Activated T-cell treated with anti-CD3 and anti-CD28 coated beads, Interleukin-2, amount 50 U/mL, for 72 hours (primary cell): ENCODE measurements at regions not wholly inside any gene's neighbourhood (a gene's known extent, or its start where the extent isn't known, plus 50 kb on each side); places are given as distances from the start of the nearest gene placed in this dataset.

Experiments
- ATAC-seq, 2 donors: fragments of 150-1000 bp; cut with Tn5 transposase; replicated peaks in 1 of 2; 2 replicates each; pipeline ENCODE4 v1.10.0; 2021; ENCODE audit warnings: moderate library complexity in 2 of 2, mild to moderate bottlenecking in 1 of 2
- DNase-seq, 2 donors: peaks; one replicate each; pipeline ENCODE4 v3.0.0; 2021 to 2022; ENCODE audit warnings: mixed read lengths in 1 of 2
- H3K27ac Mint-ChIP-seq: one replicate; pipeline ENCODE4 v1.8.0; 2022; ENCODE audit warnings: mild to moderate bottlenecking, moderate library complexity, mixed read lengths
- H3K27me3 Mint-ChIP-seq: one replicate; pipeline ENCODE4 v1.8.0; 2022; ENCODE audit warnings: low read depth, mixed read lengths
- H3K36me3 Mint-ChIP-seq, 2 donors: one replicate each; pipeline ENCODE4 v1.8.0; 2022; ENCODE audit warnings: mixed read lengths in 2 of 2, mild to moderate bottlenecking in 1 of 2; ENCODE audit not compliant: insufficient read depth in 2 of 2
- H3K4me1 Mint-ChIP-seq: one replicate; pipeline ENCODE4 v1.8.0; 2022; ENCODE audit warnings: low read depth, mixed read lengths
- H3K4me3 Mint-ChIP-seq, 2 donors: one replicate each; pipeline ENCODE4 v1.8.0; 2022; ENCODE audit warnings: mild to moderate bottlenecking in 2 of 2, mixed read lengths in 2 of 2, moderate library complexity in 2 of 2
- H3K9me3 Mint-ChIP-seq, 2 donors: one replicate each; pipeline ENCODE4 v1.8.0; 2022; ENCODE audit warnings: mixed read lengths in 2 of 2

- Mint-ChIP-seq H3K4me1 (no peaks in the 10 kb centered on the region), H3K9me3 (no peaks in the 10 kb centered on the region), H3K4me3 (no peak overlapping the region), H3K36me3 (no peaks in the 10 kb centered on the region), H3K27ac (no peak overlapping the region), H3K27me3 (no peaks in the 10 kb centered on the region)
- ATAC-seq, result no peak
- no peak for DNase-seq
Observed at GRCh38 chr12:131527092-131527491, 183.8 kb upstream of the SFSWAP start.

- Mint-ChIP-seq H3K9me3 (no peaks in the 10 kb centered on the region), H3K27ac (no peak overlapping the region), H3K4me3 (no peak overlapping the region), H3K27me3 (no peaks in the 10 kb centered on the region), H3K36me3 (no peaks in the 10 kb centered on the region), H3K4me1 (no peaks in the 10 kb centered on the region)
- ATAC-seq (no peak), DNase-seq (no peak)
Observed at GRCh38 chr12:131527736-131528135, 183.2 kb upstream of the SFSWAP start.

DNA sequence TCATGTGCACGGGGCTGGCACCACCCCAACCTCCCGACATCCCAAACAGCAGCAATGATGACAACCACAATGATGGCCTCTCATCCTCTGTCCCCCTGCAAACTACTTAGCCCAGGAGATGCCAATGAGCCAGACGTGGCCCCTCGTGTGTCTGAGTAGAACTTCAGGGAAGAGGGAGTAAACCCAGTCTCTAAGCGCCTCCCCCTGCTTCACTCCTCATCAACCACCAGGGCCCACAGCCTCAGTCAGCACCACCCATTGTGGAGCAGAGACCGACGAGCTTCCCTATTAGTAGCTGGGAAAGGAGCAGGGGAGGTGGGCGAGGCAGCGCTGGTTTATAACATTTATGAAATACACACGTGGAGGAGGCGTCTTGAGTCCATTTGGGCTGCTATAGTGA, 182.7 kb upstream of the SFSWAP start:
- Mint-ChIP-seq H3K4me3 (no peak overlapping the region), H3K4me1 (no peaks in the 10 kb centered on the region), H3K27me3 (no peaks in the 10 kb centered on the region), H3K27ac (no peak overlapping the region), H3K36me3 (no peaks in the 10 kb centered on the region), H3K9me3 (no peaks in the 10 kb centered on the region)
- DNase-seq (no peak), ATAC-seq (no peak)

- no peak overlapping the region for H3K27ac Mint-ChIP-seq
- H3K36me3 Mint-ChIP-seq, result no peaks in the 10 kb centered on the region
- DNase-seq, result no peak
- no peaks in the 10 kb centered on the region for H3K4me1 Mint-ChIP-seq
- no peaks in the 10 kb centered on the region for H3K9me3 Mint-ChIP-seq
- ATAC-seq, result no peak
- H3K27me3 Mint-ChIP-seq, result no peaks in the 10 kb centered on the region
- H3K4me3 Mint-ChIP-seq, result no peak overlapping the region
Observed at GRCh38 chr12:131528667-131529066, 182.2 kb upstream of the SFSWAP start.

DNA sequence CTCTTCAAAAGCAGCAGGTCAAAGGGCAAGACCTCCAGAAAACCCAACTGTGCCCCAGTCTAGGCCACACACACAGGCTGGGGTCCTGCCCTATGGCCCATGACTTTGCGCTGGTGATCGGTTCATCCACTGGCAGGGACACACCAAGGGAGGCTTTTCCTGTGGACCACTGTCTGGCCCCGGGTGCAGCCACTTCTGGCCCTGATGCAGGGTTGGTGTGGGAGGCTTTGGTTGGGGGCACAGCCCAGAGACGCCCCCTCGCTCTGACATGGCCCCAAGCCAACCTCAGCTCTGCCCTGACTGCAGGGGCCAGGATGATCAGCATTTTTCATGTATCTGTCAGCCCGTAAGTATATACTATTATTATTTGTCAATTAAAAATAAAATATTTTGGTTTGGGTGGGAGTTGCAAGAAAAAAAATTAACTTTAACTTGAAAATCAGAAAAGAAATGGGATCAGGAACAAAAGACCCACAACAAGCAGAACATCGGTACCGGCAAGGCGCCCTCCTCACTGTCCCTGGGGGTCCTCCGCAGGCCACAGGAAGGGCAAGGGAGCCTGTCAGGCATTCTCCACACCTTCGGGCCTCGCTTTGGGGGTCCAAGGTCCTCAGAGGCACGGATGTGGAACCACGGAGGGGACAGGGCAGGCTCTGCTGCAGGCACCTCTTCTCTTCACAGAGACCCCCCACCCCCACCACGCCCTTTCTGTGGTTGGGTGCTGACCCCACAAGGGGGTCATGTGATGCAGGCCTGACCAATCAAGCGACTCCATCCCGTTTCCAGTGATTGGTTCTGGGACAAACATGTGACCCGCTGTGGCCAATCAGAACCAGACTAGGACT, 181.5 kb upstream of the SFSWAP start:
- DNase-seq (no peak), ATAC-seq (no peak)
- H3K9me3 Mint-ChIP-seq, result no peaks in the 10 kb centered on the region
- no peaks in the 10 kb centered on the region for H3K27me3 Mint-ChIP-seq
- no peaks in the 10 kb centered on the region for H3K4me1 Mint-ChIP-seq
- H3K27ac Mint-ChIP-seq, result no peak overlapping the region
- no peaks in the 10 kb centered on the region for H3K36me3 Mint-ChIP-seq
- no peak overlapping the region for H3K4me3 Mint-ChIP-seq

DNA sequence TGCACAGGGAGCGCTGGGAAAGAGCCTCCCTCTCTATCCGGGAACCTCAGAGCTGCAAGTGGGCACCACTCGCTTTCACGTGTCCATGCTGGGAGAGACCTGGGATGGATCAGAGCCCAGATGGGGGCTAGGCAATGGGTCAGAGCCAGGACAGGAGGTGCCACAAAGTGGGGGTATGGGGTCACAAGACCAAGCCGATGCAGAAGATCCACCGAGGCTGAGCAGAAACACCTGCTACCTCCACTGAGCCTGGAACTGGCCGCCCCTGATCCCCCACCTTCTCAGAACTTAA, 180.9 kb upstream of the SFSWAP start:
- Mint-ChIP-seq H3K36me3 (no peaks in the 10 kb centered on the region), H3K4me1 (no peaks in the 10 kb centered on the region), H3K27me3 (no peaks in the 10 kb centered on the region), H3K9me3 (no peaks in the 10 kb centered on the region), H3K4me3 (no peak overlapping the region), H3K27ac (no peak overlapping the region)
- no peak for DNase-seq
- no peak for ATAC-seq

- Mint-ChIP-seq H3K4me3 (no peak overlapping the region), H3K27ac (no peak overlapping the region), H3K9me3 (no peaks in the 10 kb centered on the region), H3K36me3 (no peaks in the 10 kb centered on the region), H3K4me1 (no peaks in the 10 kb centered on the region), H3K27me3 (no peaks in the 10 kb centered on the region)
- DNase-seq (no peak), ATAC-seq (no peak)
Observed at GRCh38 chr12:131530422-131530821, 180.5 kb upstream of the SFSWAP start.

DNA sequence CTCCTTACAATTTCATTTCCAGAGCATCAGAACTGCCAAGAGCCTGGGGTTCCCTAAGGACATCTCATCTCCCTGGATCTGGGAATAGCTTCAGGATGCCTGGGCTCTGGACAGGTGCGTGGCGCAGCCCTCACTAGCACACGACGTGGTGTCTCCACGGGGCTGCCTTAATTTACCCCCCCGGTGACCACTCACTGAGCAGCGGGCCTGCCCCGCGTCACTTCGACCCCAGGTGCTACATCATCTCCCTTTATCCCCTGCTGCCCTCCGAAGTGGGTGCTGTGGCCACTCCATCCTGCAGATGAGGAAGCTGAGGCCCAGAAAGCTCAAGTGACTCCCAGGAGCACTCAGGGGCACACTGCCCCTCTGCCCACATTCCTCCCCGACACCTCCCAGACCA, 177.8 kb upstream of the SFSWAP start:
- Mint-ChIP-seq H3K36me3 (no peaks in the 10 kb centered on the region), H3K4me1 (peaks cover 5% of the 10 kb centered on the region), H3K9me3 (no peaks in the 10 kb centered on the region), H3K4me3 (no peak overlapping the region), H3K27me3 (no peaks in the 10 kb centered on the region), H3K27ac (no peak overlapping the region)
- DNase-seq, result no peak
- ATAC-seq, result no peak

GRCh38 chr12:131535779-131536178, 175.1 kb upstream of the SFSWAP start:
- no peaks in the 10 kb centered on the region for H3K36me3 Mint-ChIP-seq
- H3K4me3 Mint-ChIP-seq, result no peak overlapping the region

GRCh38 chr12:131536337-131536736, 174.6 kb upstream of the SFSWAP start:
- no peaks in the 10 kb centered on the region for H3K9me3 Mint-ChIP-seq
- DNase-seq, result peak; percentile 27 to 29
- peak; percentile 72 to 82 for ATAC-seq
- H3K27me3 Mint-ChIP-seq, result no peaks in the 10 kb centered on the region
- H3K27ac Mint-ChIP-seq, result no peak overlapping the region
- no peaks in the 10 kb centered on the region for H3K36me3 Mint-ChIP-seq
- H3K4me3 Mint-ChIP-seq, result peak overlapping the region; percentile 4 to 5
- H3K4me1 Mint-ChIP-seq, result peaks cover 5% of the 10 kb centered on the region

More at GRCh38 chr12:131535779-131536178, 175.1 kb upstream of the SFSWAP start:
- Mint-ChIP-seq H3K4me1 (peaks cover 5% of the 10 kb centered on the region), H3K27me3 (no peaks in the 10 kb centered on the region), H3K27ac (no peak overlapping the region), H3K9me3 (no peaks in the 10 kb centered on the region)
- DNase-seq (no peak), ATAC-seq (no peak)

DNA sequence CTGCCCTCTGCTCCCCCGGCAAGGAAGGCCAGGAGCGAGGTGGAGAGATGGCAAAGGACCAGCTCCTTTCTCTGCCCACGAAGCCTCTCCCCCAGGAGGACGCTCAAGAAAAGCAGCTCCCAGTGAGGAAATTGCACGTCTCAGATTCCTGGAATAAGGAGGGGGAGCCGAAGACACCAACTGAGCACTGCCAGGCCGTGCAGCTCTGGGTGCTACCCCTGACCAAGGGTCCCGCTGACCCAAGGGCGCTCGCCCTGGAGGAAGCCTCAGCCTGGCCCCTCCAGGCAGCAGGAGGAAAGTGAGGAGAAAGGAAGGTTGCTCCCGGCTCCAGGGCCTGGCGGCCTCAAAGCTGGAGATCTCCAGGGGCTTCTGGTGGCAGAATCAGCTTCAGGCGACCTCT, 174.1 kb upstream of the SFSWAP start:
- ATAC-seq, result no peak
- H3K27ac Mint-ChIP-seq, result no peak overlapping the region

GRCh38 chr12:131537267-131537958, 173.5 kb upstream of the SFSWAP start:
- no peak for DNase-seq
- H3K9me3 Mint-ChIP-seq, result no peaks in the 10 kb centered on the region
- H3K27ac Mint-ChIP-seq, result no peak overlapping the region
- no peak for ATAC-seq
- peaks cover 5% of the 10 kb centered on the region for H3K4me1 Mint-ChIP-seq
- no peaks in the 10 kb centered on the region for H3K36me3 Mint-ChIP-seq
- no peaks in the 10 kb centered on the region for H3K27me3 Mint-ChIP-seq
- H3K4me3 Mint-ChIP-seq, result no peak overlapping the region

More for the DNA sequence above, 174.1 kb upstream of the SFSWAP start:
- H3K9me3 Mint-ChIP-seq, result no peaks in the 10 kb centered on the region
- no peaks in the 10 kb centered on the region for H3K27me3 Mint-ChIP-seq
- peaks cover 5% of the 10 kb centered on the region for H3K4me1 Mint-ChIP-seq
- no peaks in the 10 kb centered on the region for H3K36me3 Mint-ChIP-seq
- peak overlapping the region; percentile 4 to 5 for H3K4me3 Mint-ChIP-seq
- no peak for DNase-seq

- Mint-ChIP-seq H3K27ac (no peak overlapping the region), H3K9me3 (no peaks in the 10 kb centered on the region)
Observed at GRCh38 chr12:131539381-131539780, 171.5 kb upstream of the SFSWAP start.

More at GRCh38 chr12:131539381-131539780, 171.5 kb upstream of the SFSWAP start:
- ATAC-seq (no peak), DNase-seq (no peak)
- H3K4me1 Mint-ChIP-seq, result peaks cover 5% of the 10 kb centered on the region
- H3K36me3 Mint-ChIP-seq, result peaks cover 0 to 1% of the 10 kb centered on the region in 2 donors
- no peak overlapping the region for H3K4me3 Mint-ChIP-seq
- no peaks in the 10 kb centered on the region for H3K27me3 Mint-ChIP-seq
